PFSK-1 (cell line): ENCODE measurements at regions not wholly inside any gene's neighbourhood (a gene's known extent, or its start where the extent isn't known, plus 50 kb on each side); places are given as distances from the start of the nearest gene placed in this dataset.

ENCODE experiments used
- FOXP2 ChIP-seq: optimal IDR thresholded peaks from 2 replicates; pipeline ENCODE3; 2011; ENCODE audit warnings: borderline replicate concordance, control low read depth, inconsistent platforms; ENCODE audit not compliant: insufficient read depth; ENCODE audit errors: extremely low read length, extremely low read depth
- POLR2AphosphoS5 ChIP-seq: IDR thresholded peaks from 2 replicates; pipeline ENCODE4 v1.6.1; 2012; ENCODE audit warnings: low read depth, mild to moderate bottlenecking, control low read depth, low read length, moderate library complexity
- REST ChIP-seq, 2 experiments: IDR thresholded peaks; 2 replicates each; pipeline versions ENCODE4 v1.6.1 to v1.8.0; 2011 to 2012; ENCODE audit warnings: low read depth in 2 of 2, low read length in 2 of 2, control low read depth in 1 of 2, inconsistent platforms in 1 of 2, mild to moderate bottlenecking in 1 of 2, moderate library complexity in 1 of 2; ENCODE audit not compliant: insufficient read depth in 1 of 2
- SIN3A ChIP-seq: IDR thresholded peaks from 2 replicates; pipeline ENCODE4 v1.6.1; 2012; ENCODE audit warnings: mild to moderate bottlenecking, low read length, moderate library complexity, borderline replicate concordance; ENCODE audit not compliant: insufficient read depth
- TAF1 ChIP-seq: IDR thresholded peaks from 2 replicates; pipeline ENCODE4 v1.6.1; 2012; ENCODE audit warnings: low read length, control low read depth, borderline replicate concordance; ENCODE audit not compliant: insufficient read depth

GRCh38 chr9:30900706-30901105 lies 1483.7 kb upstream of the ACO1 start:
- TF ChIP-seq POLR2AphosphoS5 (no peak), FOXP2 (no peak), REST (IDR thresholded peaks at IDR 0.05; ENCODE audit: insufficient read depth in 1 of 2, low read depth in 2 of 2, low read length in 2 of 2) (no peak), TAF1 (no peak), SIN3A (no peak)

- TF ChIP-seq TAF1 (no peak), REST (IDR thresholded peaks at IDR 0.05; ENCODE audit: insufficient read depth in 1 of 2, low read depth in 2 of 2, low read length in 2 of 2) (no peak), SIN3A (no peak), FOXP2 (no peak), POLR2AphosphoS5 (no peak)
Measured at GRCh38 chr9:30913331-30913730, 1471.1 kb upstream of the ACO1 start.

- no peak for TF ChIP-seq SIN3A
- no peak for TF ChIP-seq TAF1
- no peak for TF ChIP-seq POLR2AphosphoS5
- TF ChIP-seq REST (IDR thresholded peaks at IDR 0.05; ENCODE audit: insufficient read depth in 1 of 2, low read depth in 2 of 2, low read length in 2 of 2), result no peak
- TF ChIP-seq FOXP2, result no peak
Measured at GRCh38 chr9:30915451-30915850, 1469.0 kb upstream of the ACO1 start.

- TF ChIP-seq SIN3A (no peak), POLR2AphosphoS5 (no peak), REST (IDR thresholded peaks at IDR 0.05; ENCODE audit: insufficient read depth in 1 of 2, low read depth in 2 of 2, low read length in 2 of 2) (no peak), TAF1 (no peak), FOXP2 (no peak)
Measured at GRCh38 chr9:30925126-30925525, 1459.3 kb upstream of the ACO1 start.

GRCh38 chr9:30925635-30926034 lies 1458.8 kb upstream of the ACO1 start:
- no peak for TF ChIP-seq POLR2AphosphoS5
- TF ChIP-seq FOXP2, result no peak
- no peak for TF ChIP-seq REST (IDR thresholded peaks at IDR 0.05; ENCODE audit: insufficient read depth in 1 of 2, low read depth in 2 of 2, low read length in 2 of 2)
- TF ChIP-seq TAF1, result no peak
- TF ChIP-seq SIN3A, result no peak
